VCaP (cell line): ENCODE measurements at regions not wholly inside any gene's neighbourhood (a gene's known extent, or its start where the extent isn't known, plus 50 kb on each side); places are given as distances from the start of the nearest gene placed in this dataset.

Source experiments
- H3K27ac ChIP-seq: fragments of 450-650 bp; 2 replicates; pipeline ENCODE4 v1.5.1; 2017
- TF ChIP-seq, protein P1 (sequence below): fragments of 450-650 bp; conservative IDR thresholded peaks from 2 replicates; pipeline ENCODE4 v1.5.1; 2017; ENCODE audit warnings: mild to moderate bottlenecking, moderate library complexity

- TF ChIP-seq, protein P1, sequence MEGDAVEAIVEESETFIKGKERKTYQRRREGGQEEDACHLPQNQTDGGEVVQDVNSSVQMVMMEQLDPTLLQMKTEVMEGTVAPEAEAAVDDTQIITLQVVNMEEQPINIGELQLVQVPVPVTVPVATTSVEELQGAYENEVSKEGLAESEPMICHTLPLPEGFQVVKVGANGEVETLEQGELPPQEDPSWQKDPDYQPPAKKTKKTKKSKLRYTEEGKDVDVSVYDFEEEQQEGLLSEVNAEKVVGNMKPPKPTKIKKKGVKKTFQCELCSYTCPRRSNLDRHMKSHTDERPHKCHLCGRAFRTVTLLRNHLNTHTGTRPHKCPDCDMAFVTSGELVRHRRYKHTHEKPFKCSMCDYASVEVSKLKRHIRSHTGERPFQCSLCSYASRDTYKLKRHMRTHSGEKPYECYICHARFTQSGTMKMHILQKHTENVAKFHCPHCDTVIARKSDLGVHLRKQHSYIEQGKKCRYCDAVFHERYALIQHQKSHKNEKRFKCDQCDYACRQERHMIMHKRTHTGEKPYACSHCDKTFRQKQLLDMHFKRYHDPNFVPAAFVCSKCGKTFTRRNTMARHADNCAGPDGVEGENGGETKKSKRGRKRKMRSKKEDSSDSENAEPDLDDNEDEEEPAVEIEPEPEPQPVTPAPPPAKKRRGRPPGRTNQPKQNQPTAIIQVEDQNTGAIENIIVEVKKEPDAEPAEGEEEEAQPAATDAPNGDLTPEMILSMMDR = no peak
Observed at GRCh38 chr3:42019953-42020260, 58.0 kb upstream of the ULK4 start.

GRCh38 chr3:42019144-42019952 is 57.4 kb upstream of the ULK4 start:
- H3K27ac ChIP-seq = no peak overlapping the region
- TF ChIP-seq, protein P1 = no peak

More at GRCh38 chr3:42019953-42020260, 58.0 kb upstream of the ULK4 start:
- H3K27ac ChIP-seq = no peak overlapping the region

DNA sequence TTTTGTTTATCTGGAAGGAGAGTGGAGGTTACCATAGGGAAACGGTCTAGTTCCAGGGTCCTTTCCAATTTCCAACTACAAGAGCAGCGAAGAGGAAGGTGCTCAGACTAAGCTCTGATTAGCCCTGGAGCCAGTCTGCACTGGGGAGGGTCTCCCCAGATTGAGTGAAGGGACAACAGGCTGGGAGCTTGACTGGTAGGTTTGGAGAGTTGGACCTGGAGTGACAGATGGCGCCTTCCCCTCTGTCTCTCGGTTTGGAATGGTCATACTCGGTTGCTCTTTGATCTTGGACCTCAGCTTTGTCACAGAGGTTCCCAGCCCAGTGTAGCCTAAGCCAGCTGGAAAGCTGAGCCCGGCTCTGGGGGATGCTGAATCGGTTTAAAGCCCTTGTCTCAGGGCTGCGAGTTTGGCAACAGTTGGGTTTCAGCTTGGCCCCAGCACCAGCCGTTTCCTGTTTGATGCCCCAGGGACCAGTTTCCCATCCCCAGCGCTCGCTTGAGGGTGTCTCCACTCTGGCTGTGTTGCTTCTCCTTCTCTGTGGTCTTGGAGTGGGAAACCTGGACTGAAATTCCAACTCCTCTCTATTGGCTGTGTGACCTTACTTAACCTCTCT is 53.1 kb upstream of the ULK4 start:
- TF ChIP-seq, protein P1 = no peak
- H3K27ac ChIP-seq = no peak overlapping the region

DNA sequence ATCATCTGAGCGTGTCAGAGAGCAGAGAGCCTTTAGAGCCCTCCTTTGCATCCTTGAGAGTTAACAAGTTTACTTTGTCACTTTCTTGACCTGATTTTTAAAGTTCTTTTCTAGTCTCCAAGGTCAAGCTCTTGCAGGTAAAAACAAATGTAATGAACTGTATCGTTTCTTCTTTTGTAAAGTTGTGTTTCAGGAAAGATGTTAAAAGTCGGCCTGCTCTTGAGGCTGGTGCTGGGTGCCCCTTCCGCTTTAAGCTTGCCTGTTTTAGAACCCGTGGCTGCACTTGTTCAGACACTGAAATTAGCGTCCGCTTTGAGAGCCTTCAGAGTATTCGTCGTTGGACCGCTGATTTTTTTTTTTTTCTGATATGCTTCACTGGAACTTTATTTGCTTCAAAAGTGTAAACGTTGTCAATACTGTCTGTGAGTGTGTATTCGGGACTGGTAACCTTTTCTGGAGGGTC is 52.6 kb upstream of the ULK4 start:
- TF ChIP-seq, protein P1 = no peak
- peak overlapping the region; percentile 86; the same call in 1 of the 2 replicates for H3K27ac ChIP-seq

GRCh38 chr3:42013691-42014457 is 52.0 kb upstream of the ULK4 start:
- TF ChIP-seq, protein P1 = no peak; the same call in 1 of the 2 replicates
- H3K27ac ChIP-seq = peak overlapping the region; percentile 86; the same call in 1 of the 2 replicates

DNA sequence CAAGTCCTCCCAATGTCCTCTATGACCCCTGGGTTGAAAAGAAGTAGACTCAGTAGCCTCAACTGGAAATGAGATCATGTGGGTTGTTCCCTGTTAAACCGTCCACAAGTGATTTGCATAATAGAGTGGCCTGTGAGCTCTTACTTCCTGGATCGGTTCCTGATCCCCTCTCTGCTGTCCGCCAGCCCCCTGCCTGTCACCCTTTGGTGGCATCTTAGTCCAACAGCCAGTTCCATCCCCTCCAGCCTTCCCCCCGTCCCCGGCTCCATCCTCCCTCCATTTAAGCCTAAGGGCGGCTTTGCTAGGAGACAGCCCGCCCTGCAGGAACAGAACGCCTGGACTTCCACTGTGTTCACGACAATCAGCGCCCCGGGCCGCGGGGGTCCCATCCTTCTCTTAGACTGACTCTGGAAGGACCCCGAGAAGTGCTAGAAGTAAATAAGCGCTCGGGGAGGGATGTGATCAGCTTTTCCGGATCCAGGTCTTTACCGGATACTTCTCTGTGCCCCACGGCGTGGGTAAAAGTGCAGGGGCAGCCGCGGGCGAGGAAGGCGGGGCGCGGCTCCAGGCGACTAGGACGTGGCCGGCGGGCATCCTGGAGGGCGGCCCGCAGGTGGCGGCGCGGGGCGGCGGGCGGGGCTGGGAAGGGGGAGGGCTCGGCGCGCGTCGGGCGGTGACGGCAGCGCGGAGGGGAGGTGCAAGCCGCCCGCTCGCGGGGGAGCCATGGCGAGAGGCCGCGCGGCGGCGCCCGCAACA is 51.2 kb upstream of the ULK4 start:
- H3K27ac ChIP-seq = peak overlapping the region; percentile 86; the same call in 1 of the 2 replicates
- TF ChIP-seq, protein P1 = no peak; the same call in 1 of the 2 replicates
